ENCODE measurements at regions not wholly inside any gene's neighbourhood (a gene's known extent, or its start where the extent isn't known, plus 50 kb on each side); places are given as distances from the start of the nearest gene placed in this dataset.

- in situ Hi-C loops (cut with MboI; ENCODE audit: low pct_unique_long_range_greater_than_20kb, low sequenced_read_pairs, unreplicated experiment), result no loop called here
- no peak for TF ChIP-seq CTCF (IDR thresholded peaks at IDR 0.05; ENCODE audit: extremely low read depth, insufficient read depth, missing control alignments)
- no peak for DNase-seq (ENCODE audit: low spot score)
Observed at GRCh38 chr14:38752341-38752740, 350.7 kb downstream of the SEC23A start.

GRCh38 chr14:38751459-38751858 lies 351.6 kb downstream of the SEC23A start:
- in situ Hi-C loops (cut with MboI; ENCODE audit: low pct_unique_long_range_greater_than_20kb, low sequenced_read_pairs, unreplicated experiment), result no loop called here
- no peak for TF ChIP-seq CTCF (IDR thresholded peaks at IDR 0.05; ENCODE audit: extremely low read depth, insufficient read depth, missing control alignments)
- DNase-seq (ENCODE audit: low spot score), result no peak

- no peak for TF ChIP-seq CTCF (IDR thresholded peaks at IDR 0.05; ENCODE audit: extremely low read depth, insufficient read depth, missing control alignments)
- no peak for DNase-seq (ENCODE audit: low spot score)
- in situ Hi-C loops (cut with MboI; ENCODE audit: low pct_unique_long_range_greater_than_20kb, low sequenced_read_pairs, unreplicated experiment), result no loop called here
Observed at GRCh38 chr14:38749936-38750335, 353.1 kb downstream of the SEC23A start.

- DNase-seq (ENCODE audit: low spot score), result no peak
- in situ Hi-C loops (cut with MboI; ENCODE audit: low pct_unique_long_range_greater_than_20kb, low sequenced_read_pairs, unreplicated experiment), result no loop called here
- TF ChIP-seq CTCF (IDR thresholded peaks at IDR 0.05; ENCODE audit: extremely low read depth, insufficient read depth, missing control alignments), result no peak
Observed at GRCh38 chr14:38745861-38746260, 357.2 kb downstream of the SEC23A start.

- in situ Hi-C loops (cut with MboI; ENCODE audit: low pct_unique_long_range_greater_than_20kb, low sequenced_read_pairs, unreplicated experiment), result no loop called here
- DNase-seq (ENCODE audit: low spot score), result no peak
- no peak for TF ChIP-seq CTCF (IDR thresholded peaks at IDR 0.05; ENCODE audit: extremely low read depth, insufficient read depth, missing control alignments)
Observed at GRCh38 chr14:38743966-38744584, 359.0 kb downstream of the SEC23A start.

- no peak for TF ChIP-seq CTCF (IDR thresholded peaks at IDR 0.05; ENCODE audit: extremely low read depth, insufficient read depth, missing control alignments)
- in situ Hi-C loops (cut with MboI; ENCODE audit: low pct_unique_long_range_greater_than_20kb, low sequenced_read_pairs, unreplicated experiment), result no loop called here
- DNase-seq (ENCODE audit: low spot score), result no peak
Observed at GRCh38 chr14:38737686-38738407, 365.2 kb downstream of the SEC23A start.
